NCI-H1092 (cell line): ENCODE measurements at regions not wholly inside any gene's neighbourhood (a gene's known extent, or its start where the extent isn't known, plus 50 kb on each side); places are given as distances from the start of the nearest gene placed in this dataset.
A peak's percentile ranks its signal among the peaks of the same experiment; 100 is the strongest.
"Not testable (repeated sequence)": the region's sequence is repeated elsewhere in the genome, so short reads cannot be mapped to it uniquely, and the experiment has no call there.

Experiments
- DNase-seq: peaks from one replicate; lab custom pipeline; 2025; lab: John Stamatoyannopoulos, UW

DNA sequence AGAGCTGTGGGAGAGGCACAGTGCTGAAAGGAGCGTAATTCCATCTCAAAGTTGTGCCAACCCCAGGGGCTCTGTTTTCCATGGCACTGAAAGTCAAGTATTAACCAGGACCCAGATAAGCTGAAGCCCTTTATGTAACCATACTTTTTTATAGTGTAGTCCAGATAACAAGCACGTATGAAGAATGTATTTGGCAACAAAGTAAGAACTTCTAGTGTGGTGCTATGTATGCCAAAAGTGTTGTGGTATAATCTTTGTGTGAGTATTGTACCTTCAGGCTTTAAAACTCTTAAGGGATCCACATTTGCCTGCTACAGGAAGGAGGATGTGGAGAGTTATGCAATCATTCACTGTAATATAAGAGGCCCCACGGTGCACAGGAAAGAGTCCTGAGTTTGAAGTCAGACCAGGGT lies 129.4 kb downstream of the IBTK start:
- DNase-seq, result no peak

GRCh38 chr6:82114748-82115147 lies 132.8 kb downstream of the IBTK start:
- DNase-seq, result no peak

GRCh38 chr6:82113231-82113630 lies 134.3 kb downstream of the IBTK start:
- DNase-seq, result no peak

DNA sequence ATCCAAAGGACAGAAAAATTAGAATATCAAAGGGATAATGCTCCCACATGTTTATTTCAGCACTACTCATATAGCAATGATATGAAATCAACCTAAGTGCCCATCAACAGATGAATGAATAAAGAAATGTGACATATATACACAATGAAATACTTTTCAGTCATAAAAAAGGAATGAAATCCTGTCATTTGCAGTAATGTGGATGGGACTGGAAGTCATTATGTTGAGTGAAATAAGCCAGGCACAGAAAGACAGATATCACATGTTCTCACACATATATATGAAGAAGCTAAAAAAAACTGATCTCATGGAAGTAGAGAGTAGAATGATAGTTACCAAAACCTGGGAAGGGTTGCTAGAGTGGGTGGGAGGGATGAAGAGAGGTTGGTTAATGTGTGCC lies 135.7 kb downstream of the IBTK start:
- DNase-seq, result no peak

DNA sequence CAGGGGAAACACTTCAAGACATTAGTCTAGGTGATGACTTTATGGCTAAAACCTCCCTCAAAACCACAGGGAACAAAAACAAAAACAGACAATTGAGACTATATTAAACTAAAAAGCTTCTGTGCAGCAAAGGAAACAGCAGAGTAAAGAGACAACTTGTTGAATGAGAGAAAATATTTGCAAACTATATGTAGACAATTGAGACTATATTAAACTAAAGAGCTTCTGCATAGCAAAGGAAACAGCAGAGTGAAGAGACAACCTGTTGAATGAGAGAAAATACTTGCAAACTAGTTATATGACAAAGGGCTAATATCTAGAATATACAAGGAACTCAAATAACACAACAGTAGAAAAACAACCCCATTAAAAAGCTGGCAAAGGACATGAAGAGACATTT lies 136.4 kb downstream of the IBTK start:
- no peak for DNase-seq

- DNase-seq, result not testable (repeated sequence)
Measured at GRCh38 chr6:82103171-82103570, 144.4 kb downstream of the IBTK start.

DNA sequence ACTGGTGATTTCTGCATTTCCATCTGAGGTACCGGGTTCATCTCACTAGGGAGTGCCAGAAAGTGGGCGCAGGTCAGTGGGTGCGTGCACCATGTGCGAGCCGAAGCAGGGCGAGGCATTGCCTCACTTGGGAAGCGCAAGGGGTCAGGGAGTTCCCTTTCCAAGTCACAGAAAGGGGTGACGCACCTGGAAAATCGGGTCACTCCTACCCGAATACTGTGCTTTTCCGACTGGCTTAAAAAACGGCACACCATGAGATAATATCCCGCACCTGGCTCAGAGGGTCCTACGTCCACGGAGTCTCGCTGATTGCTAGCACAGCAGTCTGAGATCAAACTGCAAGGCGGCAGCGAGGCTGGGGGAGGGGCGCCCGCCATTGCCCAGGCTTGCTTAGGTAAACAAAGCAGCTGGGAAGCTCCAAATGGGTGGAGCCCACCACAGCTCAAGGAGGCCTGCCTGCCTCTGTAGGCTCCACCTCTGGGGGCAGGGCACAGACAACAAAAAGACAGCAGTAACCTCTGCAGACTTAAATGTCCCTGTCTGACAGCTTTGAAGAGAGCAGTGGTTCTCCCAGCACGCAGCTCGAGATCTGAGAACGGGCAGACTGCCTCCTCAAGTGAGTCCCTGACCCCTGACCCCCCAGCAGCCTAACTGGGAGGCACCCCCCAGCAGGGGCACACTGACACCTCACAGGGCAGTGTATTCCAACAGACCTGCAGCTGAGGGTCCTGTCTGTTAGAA lies 146.0 kb downstream of the IBTK start:
- not testable (repeated sequence) for DNase-seq

- not testable (repeated sequence) for DNase-seq
Measured at GRCh38 chr6:82100763-82101162, 146.8 kb downstream of the IBTK start.

- DNase-seq, result no peak
Measured at GRCh38 chr6:82097676-82098075, 149.9 kb downstream of the IBTK start.

GRCh38 chr6:82095091-82095490 lies 152.5 kb downstream of the IBTK start:
- no peak for DNase-seq

DNA sequence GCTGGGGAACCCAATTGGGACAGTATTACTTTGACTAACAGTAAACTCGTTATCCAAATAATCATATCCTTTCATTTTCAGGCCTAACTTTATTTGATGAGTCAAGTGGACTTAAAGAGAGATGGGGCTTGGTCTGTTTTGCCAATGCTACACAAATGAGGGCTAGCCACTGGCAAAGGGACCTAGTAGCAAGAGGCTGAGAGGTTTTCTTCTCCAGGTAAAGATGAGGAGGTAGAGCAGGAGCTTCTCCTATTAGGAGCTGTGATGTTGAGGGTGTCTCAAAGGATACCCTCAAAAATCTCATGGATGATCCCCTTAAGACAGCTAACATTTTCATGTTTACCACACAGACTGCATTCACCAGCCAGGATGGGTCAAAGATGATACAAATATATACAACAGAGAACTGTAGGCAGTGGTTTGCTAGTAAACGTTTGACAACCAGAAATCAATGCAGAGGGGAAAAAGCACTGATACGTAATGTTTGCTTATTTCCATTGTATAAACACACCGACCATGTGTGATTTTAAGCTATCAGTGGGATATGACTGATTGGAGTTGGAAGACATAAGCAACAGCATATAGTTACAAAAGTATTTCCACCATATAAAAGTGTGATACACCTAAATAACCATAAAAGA lies 153.3 kb downstream of the IBTK start:
- DNase-seq, result no peak

DNA sequence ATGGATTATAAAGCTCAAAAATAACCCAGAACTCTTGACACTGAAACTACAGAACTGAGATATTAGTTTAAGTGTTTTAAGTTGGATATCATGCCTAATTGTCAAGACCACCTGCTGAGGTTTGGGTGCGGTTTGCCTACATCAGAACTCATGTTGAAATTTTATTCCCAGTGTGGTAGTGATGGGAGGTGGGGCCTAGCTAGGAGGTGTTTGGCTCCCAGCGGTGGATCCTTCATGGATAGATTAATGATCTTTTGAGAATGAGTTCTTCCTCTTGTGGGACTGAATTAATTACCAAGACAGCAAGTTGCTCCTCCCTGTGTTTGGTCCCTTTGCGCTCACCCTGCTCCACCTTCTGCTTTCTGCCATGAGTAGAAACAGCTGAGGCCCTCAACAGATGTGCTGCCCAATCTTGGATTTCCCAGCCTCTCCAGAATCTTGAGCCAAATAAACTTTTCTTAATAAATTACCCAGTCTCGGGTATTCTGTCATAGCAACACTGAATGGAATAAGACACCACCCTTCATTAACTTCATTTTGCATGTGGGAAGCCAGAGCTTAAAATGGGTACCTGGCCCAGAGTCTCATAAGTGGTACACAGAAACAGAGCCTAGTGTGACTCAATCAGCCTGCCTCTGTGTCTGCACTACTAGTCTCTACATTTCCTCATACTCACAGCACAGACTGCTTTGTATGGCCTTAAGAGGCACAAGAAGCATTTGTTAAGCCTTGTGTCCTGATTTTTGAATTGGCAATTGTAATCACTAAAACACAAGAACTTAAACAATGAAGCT lies 158.4 kb downstream of the IBTK start:
- DNase-seq, result no peak

DNA sequence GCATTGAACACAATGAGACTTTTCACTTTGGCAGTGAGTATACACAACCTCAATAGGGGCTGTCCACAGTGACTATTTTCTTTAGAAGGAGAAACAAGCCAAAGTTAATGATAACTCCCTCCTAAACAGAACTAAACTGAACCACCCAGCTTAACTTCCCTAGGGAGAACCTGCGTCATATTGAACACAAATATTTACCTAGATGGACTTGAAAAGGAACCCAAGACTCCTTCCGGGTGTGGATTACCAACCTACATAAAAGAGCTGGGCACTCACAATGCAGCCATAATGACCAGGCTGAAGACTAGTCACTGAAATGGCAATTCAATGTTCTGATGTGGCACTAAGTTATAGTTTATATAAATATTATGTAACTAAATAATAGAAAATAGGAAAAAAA lies 160.6 kb downstream of the IBTK start:
- DNase-seq, result no peak

DNA sequence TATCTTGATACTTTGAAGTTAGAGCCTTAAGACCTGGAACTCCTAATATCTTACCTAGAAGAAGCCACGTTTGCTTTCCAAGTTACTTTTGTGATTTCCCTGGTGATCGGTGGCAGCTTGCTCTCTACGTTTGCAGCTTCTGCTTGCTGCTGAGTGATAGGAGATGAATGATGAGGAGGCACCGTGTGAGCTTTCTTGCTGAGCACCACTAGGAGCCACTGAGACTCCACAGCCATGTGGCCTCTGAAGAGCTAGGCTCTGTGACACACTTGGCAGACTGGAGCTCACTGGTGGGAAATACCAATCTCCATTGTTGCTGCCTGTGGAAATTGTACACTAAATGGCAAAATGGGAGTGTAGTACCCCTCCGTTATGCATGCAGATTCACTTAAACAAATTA lies 161.8 kb downstream of the IBTK start:
- no peak for DNase-seq

DNA sequence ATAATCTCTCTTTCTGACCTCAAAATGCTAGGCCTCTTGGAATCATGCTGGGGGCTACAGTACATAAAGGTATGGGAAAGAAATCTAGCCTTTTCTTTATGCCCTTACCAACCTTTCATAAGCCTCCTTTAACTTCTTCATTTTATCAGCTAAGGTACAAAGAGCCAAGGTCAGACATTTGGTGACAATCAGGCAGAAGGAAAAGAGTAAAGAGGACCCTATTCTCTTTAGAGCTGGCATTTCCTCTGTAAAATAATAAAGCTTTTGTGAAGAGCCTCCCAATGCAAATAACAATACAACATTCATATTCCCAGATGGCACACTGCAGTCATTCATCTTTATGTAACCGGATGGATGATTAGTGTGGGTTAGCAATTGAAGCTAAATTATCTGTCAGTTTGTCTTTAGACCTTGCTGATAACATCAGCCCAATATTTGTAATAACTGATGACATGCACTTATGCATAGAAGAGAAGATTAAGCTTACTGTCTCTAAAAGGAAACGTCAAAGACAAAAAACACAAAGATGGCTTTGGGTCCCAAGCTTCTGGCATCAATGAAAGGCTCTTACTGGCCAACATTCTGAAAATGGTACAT lies 163.1 kb downstream of the IBTK start:
- DNase-seq, result no peak

- DNase-seq, result no peak
Measured at GRCh38 chr6:82083646-82084045, 163.9 kb downstream of the IBTK start.

- no peak for DNase-seq
Measured at GRCh38 chr6:82080767-82081166, 166.8 kb downstream of the IBTK start.

DNA sequence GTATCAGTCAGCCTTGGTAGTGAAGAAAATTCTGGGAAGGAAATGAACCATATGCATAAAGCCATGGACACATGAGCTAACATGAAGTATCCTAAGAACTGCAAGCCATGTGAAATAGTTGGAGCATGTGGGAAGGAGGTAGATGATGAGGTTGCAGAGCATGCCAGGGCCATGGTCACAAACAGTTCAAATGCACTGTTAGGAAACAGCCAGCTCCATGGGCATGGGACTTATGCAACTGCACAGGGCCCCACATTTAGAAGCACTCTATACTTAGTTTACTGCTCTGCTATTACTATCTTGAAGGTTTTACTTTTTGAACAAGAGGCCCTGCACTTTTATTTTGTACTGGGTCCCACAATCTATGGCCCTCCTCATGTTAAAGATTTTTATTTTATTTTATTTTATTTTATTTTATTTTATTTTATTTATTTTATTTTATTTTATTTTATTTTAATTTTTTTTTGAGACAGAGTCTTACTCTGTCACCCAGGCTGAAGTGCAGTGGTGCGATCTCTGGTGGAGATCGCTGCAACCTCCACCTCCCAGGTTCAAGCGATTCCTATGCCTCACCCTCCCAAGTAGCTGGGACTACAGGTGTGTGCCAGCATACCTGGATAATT lies 169.1 kb downstream of the IBTK start:
- no peak for DNase-seq

- no peak for DNase-seq
Measured at GRCh38 chr6:82076916-82077315, 170.6 kb downstream of the IBTK start.

DNA sequence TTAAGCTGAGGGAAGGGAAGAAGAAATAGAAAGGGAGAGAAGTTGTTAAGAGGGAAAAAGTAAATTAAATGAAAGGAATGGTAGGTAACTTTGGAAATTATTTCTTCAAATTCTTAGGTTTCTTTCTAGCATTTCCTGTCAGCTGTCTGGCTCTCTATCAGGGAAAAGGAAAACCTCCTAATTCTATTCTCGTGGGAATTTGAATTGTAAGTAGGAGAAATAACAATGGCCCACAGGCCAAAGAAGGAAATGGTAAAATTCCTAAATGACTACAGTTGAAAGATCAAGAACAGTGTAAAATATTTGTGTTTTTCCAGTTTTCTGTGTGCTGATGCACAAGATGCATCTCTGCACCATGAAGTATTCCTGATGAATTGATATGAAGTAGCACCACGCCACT lies 173.0 kb downstream of the IBTK start:
- no peak for DNase-seq

DNA sequence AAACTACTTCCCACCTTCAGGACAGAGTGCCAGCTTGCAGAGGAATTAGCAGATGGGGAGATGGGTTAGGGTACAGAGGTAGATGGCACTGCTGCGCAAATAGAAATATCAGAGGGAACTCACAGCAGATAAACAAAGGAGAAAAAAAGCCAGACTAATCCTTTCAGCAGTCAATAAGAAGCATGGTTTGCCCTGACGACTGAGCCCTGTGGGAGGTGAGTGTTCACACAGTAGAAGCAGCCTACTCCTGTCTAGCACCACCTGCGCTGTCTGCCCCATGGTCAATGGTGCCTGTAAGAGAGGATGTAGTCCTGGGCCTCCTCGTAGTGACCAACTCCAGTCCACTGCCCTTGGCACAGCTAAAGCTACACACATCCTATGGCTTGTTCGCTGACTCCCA lies 174.1 kb downstream of the IBTK start:
- no peak for DNase-seq

- peak; percentile 2 for DNase-seq
Measured at GRCh38 chr6:82072751-82073150, 174.8 kb downstream of the IBTK start.
